WERI-Rb-1 (cell line): ENCODE measurements at regions not wholly inside any gene's neighbourhood (a gene's known extent, or its start where the extent isn't known, plus 50 kb on each side); places are given as distances from the start of the nearest gene placed in this dataset.
"Not testable (repeated sequence)": the region's sequence is repeated elsewhere in the genome, so short reads cannot be mapped to it uniquely, and the experiment has no call there.

ENCODE experiments used
- DNase-seq: peaks from one replicate; pipeline ENCODE4 v3.0.0-alpha.2; 2020
- H3K27ac ChIP-seq: fragments of 250-450 bp; sonication (Bioruptor Pico); 2 replicates; pipeline ENCODE4 v1.5.1; 2020; ENCODE audit warnings: mild to moderate bottlenecking, moderate library complexity
- H3K27me3 ChIP-seq: fragments of 250-450 bp; sonication (Bioruptor Pico); 2 replicates; pipeline ENCODE4 v1.5.1; 2021; ENCODE audit warnings: mild to moderate bottlenecking, low read depth, moderate library complexity; ENCODE audit not compliant: insufficient read depth, severe bottlenecking
- H3K36me3 ChIP-seq: fragments of 250-450 bp; sonication (Bioruptor Pico); 2 replicates; pipeline ENCODE4 v1.5.1; 2020; ENCODE audit warnings: mild to moderate bottlenecking, moderate library complexity
- H3K4me3 ChIP-seq: 2 replicates; pipeline ENCODE4 v1.5.1; 2011; ENCODE audit warnings: low read depth, mild to moderate bottlenecking, control low read depth, low read length
- H3K9me3 ChIP-seq: fragments of 250-450 bp; sonication (Bioruptor Pico); 2 replicates; pipeline ENCODE4 v1.5.1; 2021; ENCODE audit warnings: mild to moderate bottlenecking, moderate library complexity; ENCODE audit not compliant: severe bottlenecking
- TF ChIP-seq, protein P1 (sequence below): IDR thresholded peaks from 2 replicates; pipeline ENCODE4 v1.5.1; 2011; ENCODE audit warnings: low read depth, mild to moderate bottlenecking, control low read depth, inconsistent platforms, low read length

DNA sequence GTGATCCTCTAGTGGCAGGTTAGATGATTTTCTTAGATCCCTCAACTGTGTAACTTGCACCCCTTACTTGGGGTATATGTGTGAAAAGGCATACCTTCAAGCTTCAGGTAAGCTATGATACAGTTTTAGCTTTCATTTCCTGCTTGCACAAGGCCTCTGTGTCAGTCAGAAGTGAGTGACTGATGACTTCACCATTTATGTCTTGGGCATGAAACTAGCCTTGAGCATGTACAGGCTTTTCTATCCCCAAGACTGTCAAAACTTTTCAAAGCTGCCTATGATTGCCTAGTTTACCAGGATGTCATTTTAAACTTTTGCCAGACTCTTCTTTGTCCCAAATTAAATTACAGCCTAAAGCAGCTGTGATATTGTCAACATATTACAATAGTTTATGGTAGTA, 286.1 kb upstream of the CNTN5 start:
- Histone ChIP-seq H3K27ac (no peak overlapping the region), H3K27me3 (no peaks in the 10 kb centered on the region), H3K36me3 (no peaks in the 10 kb centered on the region), H3K4me3 (no peak overlapping the region), H3K9me3 (no peaks in the 10 kb centered on the region)
- DNase-seq = no peak
- TF ChIP-seq, protein P1, sequence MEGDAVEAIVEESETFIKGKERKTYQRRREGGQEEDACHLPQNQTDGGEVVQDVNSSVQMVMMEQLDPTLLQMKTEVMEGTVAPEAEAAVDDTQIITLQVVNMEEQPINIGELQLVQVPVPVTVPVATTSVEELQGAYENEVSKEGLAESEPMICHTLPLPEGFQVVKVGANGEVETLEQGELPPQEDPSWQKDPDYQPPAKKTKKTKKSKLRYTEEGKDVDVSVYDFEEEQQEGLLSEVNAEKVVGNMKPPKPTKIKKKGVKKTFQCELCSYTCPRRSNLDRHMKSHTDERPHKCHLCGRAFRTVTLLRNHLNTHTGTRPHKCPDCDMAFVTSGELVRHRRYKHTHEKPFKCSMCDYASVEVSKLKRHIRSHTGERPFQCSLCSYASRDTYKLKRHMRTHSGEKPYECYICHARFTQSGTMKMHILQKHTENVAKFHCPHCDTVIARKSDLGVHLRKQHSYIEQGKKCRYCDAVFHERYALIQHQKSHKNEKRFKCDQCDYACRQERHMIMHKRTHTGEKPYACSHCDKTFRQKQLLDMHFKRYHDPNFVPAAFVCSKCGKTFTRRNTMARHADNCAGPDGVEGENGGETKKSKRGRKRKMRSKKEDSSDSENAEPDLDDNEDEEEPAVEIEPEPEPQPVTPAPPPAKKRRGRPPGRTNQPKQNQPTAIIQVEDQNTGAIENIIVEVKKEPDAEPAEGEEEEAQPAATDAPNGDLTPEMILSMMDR = no peak

DNA sequence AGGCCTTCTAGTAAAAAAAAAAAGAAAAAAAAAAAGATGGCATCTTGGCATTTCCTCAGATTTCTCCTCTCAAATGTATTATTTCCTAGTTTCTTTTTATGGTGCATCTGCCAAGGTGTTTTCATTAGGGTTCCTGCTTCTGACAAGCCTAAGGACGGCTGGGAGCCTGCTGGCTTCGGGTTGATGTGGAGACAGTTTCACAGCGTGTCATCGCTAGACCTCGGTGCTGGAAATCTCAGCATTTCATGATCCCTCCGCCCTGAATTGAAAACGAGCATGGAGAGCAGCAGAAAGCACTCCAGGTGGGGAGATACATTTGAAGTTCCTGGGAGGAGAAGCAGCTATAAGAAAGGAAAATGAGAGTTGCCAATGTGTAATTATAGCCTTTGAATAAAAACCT, 283.9 kb upstream of the CNTN5 start:
- no peak for DNase-seq
- H3K9me3 ChIP-seq = no peaks in the 10 kb centered on the region
- TF ChIP-seq, protein P1 = no peak
- no peak overlapping the region for H3K27ac ChIP-seq
- no peaks in the 10 kb centered on the region for H3K36me3 ChIP-seq
- H3K27me3 ChIP-seq = no peaks in the 10 kb centered on the region
- H3K4me3 ChIP-seq = no peak overlapping the region

DNA sequence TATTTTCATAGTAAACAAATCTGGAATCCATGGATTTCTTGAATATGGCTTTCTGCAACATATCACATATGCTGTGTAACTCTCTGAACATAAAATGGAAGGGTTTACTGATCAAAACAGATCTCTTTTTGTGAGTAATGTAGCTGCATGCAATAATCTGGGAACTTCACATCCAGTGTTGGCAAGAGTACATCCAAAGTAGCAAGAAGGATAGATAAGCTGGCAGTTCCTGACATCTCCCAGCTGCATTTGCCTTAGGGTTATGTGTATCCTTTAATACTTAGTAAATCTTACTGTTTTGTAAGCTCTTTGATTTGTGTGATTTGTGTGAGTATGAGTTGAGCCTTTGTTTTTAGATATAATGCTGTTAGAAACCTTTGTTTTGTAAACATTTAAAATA, 280.4 kb upstream of the CNTN5 start:
- Histone ChIP-seq H3K36me3 (no peaks in the 10 kb centered on the region), H3K9me3 (no peaks in the 10 kb centered on the region), H3K4me3 (no peak overlapping the region), H3K27ac (no peak overlapping the region), H3K27me3 (no peaks in the 10 kb centered on the region)
- DNase-seq = no peak
- TF ChIP-seq, protein P1 = no peak

DNA sequence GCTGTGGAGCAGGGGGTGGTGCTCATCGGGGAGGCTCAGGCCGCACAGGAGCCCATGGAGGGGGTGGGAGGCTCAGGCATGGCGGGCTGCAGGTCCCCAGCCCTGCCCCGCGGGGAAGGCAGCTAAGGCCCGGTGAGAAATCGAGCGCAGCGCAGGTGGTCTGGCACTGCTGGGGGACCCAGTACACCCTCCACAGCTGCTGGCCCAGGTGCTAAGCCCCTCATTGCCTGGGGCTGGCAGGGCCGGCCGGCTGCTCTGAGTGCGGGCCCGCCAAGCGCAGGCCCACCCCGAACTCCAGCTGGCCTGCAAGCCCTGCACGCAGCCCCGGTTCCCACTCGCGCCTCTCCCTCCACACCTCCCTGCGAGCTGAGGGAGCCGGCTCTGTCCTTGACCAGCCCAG, 257.3 kb upstream of the CNTN5 start:
- not testable (repeated sequence) for H3K4me3 ChIP-seq, DNase-seq, H3K36me3 ChIP-seq, H3K9me3 ChIP-seq, H3K27me3 ChIP-seq, H3K27ac ChIP-seq

DNA sequence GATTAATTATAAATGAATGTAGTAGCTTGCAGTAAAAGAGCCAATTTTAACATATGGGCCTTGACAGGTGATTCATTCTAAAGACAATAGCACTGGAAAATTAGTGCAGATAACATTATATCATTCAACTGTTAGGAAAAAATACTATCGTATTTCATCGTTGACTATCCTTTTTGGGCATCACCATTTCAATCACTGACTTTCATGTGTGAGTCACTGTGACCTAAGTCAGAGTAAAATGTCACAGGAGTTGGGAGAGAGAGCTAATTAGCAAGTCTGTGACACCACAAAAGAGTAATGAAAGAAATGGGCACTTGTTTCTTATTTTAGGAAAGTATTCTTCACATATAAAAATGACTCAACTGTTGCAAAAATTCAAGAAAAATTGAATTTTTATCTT, 253.8 kb upstream of the CNTN5 start:
- no peak for DNase-seq
- no peak overlapping the region for H3K27ac ChIP-seq
- no peaks in the 10 kb centered on the region for H3K9me3 ChIP-seq
- no peak overlapping the region for H3K4me3 ChIP-seq
- H3K27me3 ChIP-seq = no peaks in the 10 kb centered on the region
- H3K36me3 ChIP-seq = no peaks in the 10 kb centered on the region
- TF ChIP-seq, protein P1 = no peak

DNA sequence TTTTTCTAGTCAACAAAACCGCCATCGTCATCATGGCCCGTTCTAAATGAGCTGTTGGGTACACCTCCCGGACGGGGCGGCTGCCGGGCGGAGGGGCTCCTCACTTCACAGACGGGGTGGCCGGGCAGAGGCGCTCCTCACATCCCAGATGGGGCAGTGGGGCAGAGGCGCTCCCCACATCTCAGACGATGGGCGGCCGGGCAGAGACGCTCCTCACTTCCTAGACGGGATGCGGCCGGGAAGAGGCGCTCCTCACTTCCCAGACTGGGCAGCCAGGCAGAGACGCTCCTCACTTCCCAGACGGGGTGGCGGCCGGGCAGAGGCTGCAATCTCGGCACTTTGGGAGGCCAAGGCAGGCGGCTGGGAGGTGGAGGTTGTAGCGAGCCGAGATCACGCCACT, 250.7 kb upstream of the CNTN5 start:
- DNase-seq, H3K27me3 ChIP-seq, H3K4me3 ChIP-seq, H3K36me3 ChIP-seq, H3K27ac ChIP-seq, H3K9me3 ChIP-seq: not testable (repeated sequence)

DNA sequence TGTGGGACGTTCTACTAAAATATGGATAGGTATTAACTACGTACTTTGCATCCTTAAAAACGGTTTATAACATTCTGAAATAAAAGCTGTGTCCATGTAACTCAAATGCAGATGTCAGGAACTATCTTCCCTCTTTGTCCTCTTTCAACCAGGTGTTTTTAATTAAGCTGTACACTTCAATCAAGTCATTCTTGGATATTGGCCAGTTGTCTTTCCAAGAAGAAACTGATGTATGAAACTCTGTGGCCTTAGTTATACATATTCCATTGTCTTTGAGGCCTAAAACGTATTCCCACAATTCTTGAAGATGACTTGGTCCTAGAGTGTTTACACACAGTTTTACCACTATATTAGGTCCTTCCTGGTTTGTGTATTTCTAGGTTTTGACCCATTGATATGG, 249.0 kb upstream of the CNTN5 start:
- H3K9me3 ChIP-seq = no peaks in the 10 kb centered on the region
- TF ChIP-seq, protein P1 = no peak
- no peaks in the 10 kb centered on the region for H3K27me3 ChIP-seq
- no peak overlapping the region for H3K4me3 ChIP-seq
- no peaks in the 10 kb centered on the region for H3K36me3 ChIP-seq
- DNase-seq = no peak
- no peak overlapping the region for H3K27ac ChIP-seq
